ENCODE measurements at regions not wholly inside any gene's neighbourhood (a gene's known extent, or its start where the extent isn't known, plus 50 kb on each side); places are given as distances from the start of the nearest gene placed in this dataset.

GRCh38 chr6:147135211-147135681, 69.0 kb upstream of the STXBP5 start:
- Histone ChIP-seq H2BK12ac (ENCODE audit: low read length in 2 of 2) (no peak overlapping the region), H3K79me1 (replicated peaks; ENCODE audit: low read length, poor library complexity, severe bottlenecking) (no peaks in the 10 kb centered on the region), H3K36me3 (ENCODE audit: control insufficient read depth in 1 of 2, insufficient read depth in 2 of 2, low read depth in 1 of 2, low read length in 2 of 2) (no peaks in the 10 kb centered on the region), H3K4me1 (ENCODE audit: control insufficient read depth, insufficient read depth, low read depth, low read length) (no peaks in the 10 kb centered on the region), H3K27ac (ENCODE audit: low read length, poor library complexity, severe bottlenecking) (no peak overlapping the region), H4K91ac (ENCODE audit: low read length) (no peak overlapping the region), H3K23ac (ENCODE audit: low read length in 2 of 2) (no peak overlapping the region), H3K27me3 (ENCODE audit: control insufficient read depth in 1 of 2, insufficient read depth in 1 of 2, low read length in 2 of 2) (no peaks in the 10 kb centered on the region), H3K9me3 (ENCODE audit: control insufficient read depth, low read length) (no peaks in the 10 kb centered on the region), H2AK5ac (ENCODE audit: low read length, severe bottlenecking) (no peak overlapping the region), H3K18ac (ENCODE audit: low read depth in 1 of 2, low read length in 2 of 2) (no peak overlapping the region), H2BK15ac (ENCODE audit: low read depth, poor library complexity, severe bottlenecking) (no peak overlapping the region), H2BK120ac (ENCODE audit: low read depth, low read length) (no peak overlapping the region), H3K4me2 (ENCODE audit: low read length, poor library complexity, severe bottlenecking) (no peak overlapping the region), H3K9ac (ENCODE audit: low read length) (no peak overlapping the region), H3K14ac (ENCODE audit: low read length in 2 of 2) (no peak overlapping the region), H2AFZ (ENCODE audit: low read depth, low read length) (no peak overlapping the region), H4K8ac (ENCODE audit: low read length) (no peak overlapping the region), H2BK5ac (ENCODE audit: low read depth, low read length, poor library complexity, severe bottlenecking) (no peak overlapping the region), H3K4me3 (ENCODE audit: insufficient read depth in 1 of 2, low read depth in 1 of 2, low read length in 2 of 2) (no peak overlapping the region), H3K4ac (ENCODE audit: low read depth in 1 of 2, low read length in 2 of 2) (no peak overlapping the region)
- DNase-seq = peak; percentile 90
- 55% methylated on average over 2 of the region's 2 CpGs for WGBS

GRCh38 chr6:147136057-147136456, 68.2 kb upstream of the STXBP5 start:
- no peaks in the 10 kb centered on the region for H3K27me3 ChIP-seq (ENCODE audit: control insufficient read depth in 1 of 2, insufficient read depth in 1 of 2, low read length in 2 of 2)
- H3K79me1 ChIP-seq (replicated peaks; ENCODE audit: low read length, poor library complexity, severe bottlenecking) = no peaks in the 10 kb centered on the region
- no peak overlapping the region for H4K8ac ChIP-seq (ENCODE audit: low read length)
- no peak overlapping the region for H3K23ac ChIP-seq (ENCODE audit: low read length in 2 of 2)
- no peak overlapping the region for H3K4ac ChIP-seq (ENCODE audit: low read depth in 1 of 2, low read length in 2 of 2)
- H2AK5ac ChIP-seq (ENCODE audit: low read length, severe bottlenecking) = no peak overlapping the region
- H3K4me3 ChIP-seq (ENCODE audit: insufficient read depth in 1 of 2, low read depth in 1 of 2, low read length in 2 of 2) = no peak overlapping the region
- no peak overlapping the region for H2BK120ac ChIP-seq (ENCODE audit: low read depth, low read length)
- DNase-seq = no peak
- H2AFZ ChIP-seq (ENCODE audit: low read depth, low read length) = no peak overlapping the region
- no peak overlapping the region for H2BK15ac ChIP-seq (ENCODE audit: low read depth, poor library complexity, severe bottlenecking)
- H3K18ac ChIP-seq (ENCODE audit: low read depth in 1 of 2, low read length in 2 of 2) = no peak overlapping the region
- no peak overlapping the region for H2BK5ac ChIP-seq (ENCODE audit: low read depth, low read length, poor library complexity, severe bottlenecking)
- no peak overlapping the region for H2BK12ac ChIP-seq (ENCODE audit: low read length in 2 of 2)
- H3K4me2 ChIP-seq (ENCODE audit: low read length, poor library complexity, severe bottlenecking) = no peak overlapping the region
- H3K4me1 ChIP-seq (ENCODE audit: control insufficient read depth, insufficient read depth, low read depth, low read length) = no peaks in the 10 kb centered on the region
- no peak overlapping the region for H3K14ac ChIP-seq (ENCODE audit: low read length in 2 of 2)
- WGBS = 89% methylated on average over 1 of the region's 2 CpGs
- no peaks in the 10 kb centered on the region for H3K9me3 ChIP-seq (ENCODE audit: control insufficient read depth, low read length)
- no peak overlapping the region for H3K27ac ChIP-seq (ENCODE audit: low read length, poor library complexity, severe bottlenecking)
- no peaks in the 10 kb centered on the region for H3K36me3 ChIP-seq (ENCODE audit: control insufficient read depth in 1 of 2, insufficient read depth in 2 of 2, low read depth in 1 of 2, low read length in 2 of 2)
- H3K9ac ChIP-seq (ENCODE audit: low read length) = no peak overlapping the region
- H4K91ac ChIP-seq (ENCODE audit: low read length) = no peak overlapping the region

- no peak overlapping the region for H3K23ac ChIP-seq (ENCODE audit: low read length in 2 of 2)
- H2AFZ ChIP-seq (ENCODE audit: low read depth, low read length) = no peak overlapping the region
- no peak overlapping the region for H4K91ac ChIP-seq (ENCODE audit: low read length)
- H3K79me1 ChIP-seq (replicated peaks; ENCODE audit: low read length, poor library complexity, severe bottlenecking) = no peaks in the 10 kb centered on the region
- WGBS = 83% methylated on average over 4 of the region's 4 CpGs
- no peak overlapping the region for H2BK120ac ChIP-seq (ENCODE audit: low read depth, low read length)
- H2BK12ac ChIP-seq (ENCODE audit: low read length in 2 of 2) = no peak overlapping the region
- H3K9ac ChIP-seq (ENCODE audit: low read length) = no peak overlapping the region
- H3K4ac ChIP-seq (ENCODE audit: low read depth in 1 of 2, low read length in 2 of 2) = no peak overlapping the region
- DNase-seq = no peak
- H3K9me3 ChIP-seq (ENCODE audit: control insufficient read depth, low read length) = no peaks in the 10 kb centered on the region
- H4K8ac ChIP-seq (ENCODE audit: low read length) = no peak overlapping the region
- no peak overlapping the region for H3K4me2 ChIP-seq (ENCODE audit: low read length, poor library complexity, severe bottlenecking)
- H3K18ac ChIP-seq (ENCODE audit: low read depth in 1 of 2, low read length in 2 of 2) = no peak overlapping the region
- H2BK5ac ChIP-seq (ENCODE audit: low read depth, low read length, poor library complexity, severe bottlenecking) = no peak overlapping the region
- H2AK5ac ChIP-seq (ENCODE audit: low read length, severe bottlenecking) = no peak overlapping the region
- H2BK15ac ChIP-seq (ENCODE audit: low read depth, poor library complexity, severe bottlenecking) = no peak overlapping the region
- H3K4me3 ChIP-seq (ENCODE audit: insufficient read depth in 1 of 2, low read depth in 1 of 2, low read length in 2 of 2) = no peak overlapping the region
- no peak overlapping the region for H3K14ac ChIP-seq (ENCODE audit: low read length in 2 of 2)
- no peaks in the 10 kb centered on the region for H3K4me1 ChIP-seq (ENCODE audit: control insufficient read depth, insufficient read depth, low read depth, low read length)
- H3K36me3 ChIP-seq (ENCODE audit: control insufficient read depth in 1 of 2, insufficient read depth in 2 of 2, low read depth in 1 of 2, low read length in 2 of 2) = no peaks in the 10 kb centered on the region
- no peak overlapping the region for H3K27ac ChIP-seq (ENCODE audit: low read length, poor library complexity, severe bottlenecking)
- no peaks in the 10 kb centered on the region for H3K27me3 ChIP-seq (ENCODE audit: control insufficient read depth in 1 of 2, insufficient read depth in 1 of 2, low read length in 2 of 2)
Observed at GRCh38 chr6:147137986-147138385, 66.2 kb upstream of the STXBP5 start.

- Histone ChIP-seq H2BK12ac (ENCODE audit: low read length in 2 of 2) (no peak overlapping the region), H3K27me3 (ENCODE audit: control insufficient read depth in 1 of 2, insufficient read depth in 1 of 2, low read length in 2 of 2) (no peaks in the 10 kb centered on the region), H3K27ac (ENCODE audit: low read length, poor library complexity, severe bottlenecking) (no peak overlapping the region), H3K9me3 (ENCODE audit: control insufficient read depth, low read length) (no peaks in the 10 kb centered on the region), H3K36me3 (ENCODE audit: control insufficient read depth in 1 of 2, insufficient read depth in 2 of 2, low read depth in 1 of 2, low read length in 2 of 2) (no peaks in the 10 kb centered on the region), H3K4me3 (ENCODE audit: insufficient read depth in 1 of 2, low read depth in 1 of 2, low read length in 2 of 2) (no peak overlapping the region), H3K4me2 (ENCODE audit: low read length, poor library complexity, severe bottlenecking) (no peak overlapping the region), H3K4me1 (ENCODE audit: control insufficient read depth, insufficient read depth, low read depth, low read length) (no peaks in the 10 kb centered on the region), H2AK5ac (ENCODE audit: low read length, severe bottlenecking) (no peak overlapping the region), H3K9ac (ENCODE audit: low read length) (no peak overlapping the region), H3K4ac (ENCODE audit: low read depth in 1 of 2, low read length in 2 of 2) (no peak overlapping the region), H4K91ac (ENCODE audit: low read length) (no peak overlapping the region), H2BK5ac (ENCODE audit: low read depth, low read length, poor library complexity, severe bottlenecking) (no peak overlapping the region), H3K18ac (ENCODE audit: low read depth in 1 of 2, low read length in 2 of 2) (no peak overlapping the region), H4K8ac (ENCODE audit: low read length) (no peak overlapping the region), H3K23ac (ENCODE audit: low read length in 2 of 2) (no peak overlapping the region), H2AFZ (ENCODE audit: low read depth, low read length) (no peak overlapping the region), H3K14ac (ENCODE audit: low read length in 2 of 2) (no peak overlapping the region), H2BK15ac (ENCODE audit: low read depth, poor library complexity, severe bottlenecking) (no peak overlapping the region), H3K79me1 (replicated peaks; ENCODE audit: low read length, poor library complexity, severe bottlenecking) (no peaks in the 10 kb centered on the region), H2BK120ac (ENCODE audit: low read depth, low read length) (no peak overlapping the region)
- 83% methylated on average over 1 of the region's 3 CpGs for WGBS
- no peak for DNase-seq
Observed at GRCh38 chr6:147138835-147139234, 65.4 kb upstream of the STXBP5 start.

Data from mesenchymal stem cell (in vitro differentiated cells and primary cell).